Heart right ventricle (tissue), 16 donors: ENCODE measurements at regions not wholly inside any gene's neighbourhood (a gene's known extent, or its start where the extent isn't known, plus 50 kb on each side); places are given as distances from the start of the nearest gene placed in this dataset.

Experiments used
- ATAC-seq, 8 donors: fragments of 200-7000 bp; cut with Tn5 transposase; one replicate each; pipeline ENCODE4 v1.9.1; 2020; ENCODE audit warnings: mild to moderate bottlenecking in 8 of 8, moderate library complexity in 8 of 8, moderate number of reproducible peaks in 1 of 8
- DNase-seq, 2 donors: peaks; one replicate each; pipeline ENCODE4 v3.0.0-alpha.2; 2020
- H3K27ac ChIP-seq, 10 donors: fragments of 200-600 bp; sonication (generic) in 2 of 10; one replicate each; pipeline versions ENCODE4 v1.5.0 to v1.8.0; 2020 to 2022; ENCODE audit warnings: mild to moderate bottlenecking in 3 of 10
- H3K27me3 ChIP-seq, 7 donors: fragments of 200-600 bp; one replicate each; pipeline ENCODE4 v1.8.0; 2021 to 2022; ENCODE audit warnings: mild to moderate bottlenecking in 2 of 7
- H3K36me3 ChIP-seq, 9 donors: fragments of 200-600 bp; sonication (generic) in 1 of 9; one replicate each; pipeline versions ENCODE4 v1.5.0 to v1.8.0; 2020 to 2022; ENCODE audit warnings: mild to moderate bottlenecking in 2 of 9
- H3K4me1 ChIP-seq, 9 donors: fragments of 200-600 bp; sonication (generic) in 1 of 9; one replicate each; pipeline versions ENCODE4 v1.5.0 to v1.8.0; 2020 to 2022; ENCODE audit warnings: mild to moderate bottlenecking in 4 of 9
- H3K4me3 ChIP-seq, 10 donors: fragments of 200-600 bp; sonication (generic) in 2 of 10; one replicate each; pipeline versions ENCODE4 v1.5.0 to v1.8.0; 2020 to 2022; ENCODE audit warnings: mild to moderate bottlenecking in 7 of 10, moderate library complexity in 2 of 10
- H3K9me3 ChIP-seq, 11 donors: fragments of 200-600 bp in 10 of 11; sonication (generic) in 2 of 11; one replicate each; pipeline versions ENCODE4 v1.5.0 to v1.8.0; 2013 to 2022; ENCODE audit warnings: mild to moderate bottlenecking in 2 of 11, control low read depth in 1 of 11, moderate library complexity in 1 of 11
- WGBS, 2 donors: extraction: QIAGEN DNeasy Blood & Tissue Kit; methylation state at CpG; one replicate each; pipeline ENCODE4 v1.1.7; 2013; ENCODE audit warnings: inconsistent platforms in 1 of 2; 5-methylcytosine and 5-hydroxymethylcytosine counted together
- intact Hi-C, 10 donors: fragments of 100-400 bp; cut with DNase I; formaldehyde crosslinking; loops; one replicate each; pipeline versions ENCODE4 v1.11.1 to v1.14.2; 2022
- TF ChIP-seq, protein P1 (sequence below), 9 donors: fragments of 200-600 bp; sonication (generic) in 2 of 9; IDR thresholded peaks; one replicate each; pipeline versions ENCODE4 v1.5.0 to v1.8.0; 2021 to 2022; ENCODE audit warnings: antibody characterized with exemption in 9 of 9, mild to moderate bottlenecking in 5 of 9, moderate library complexity in 1 of 9
- donor health status: Arrhythmogenic right ventricular cardiomyopathy.
- donor health status: ischemic (EF 13 %, LVEDD 7.1; RV severe dilation, severe dysfunction).
- donor health status: healthy with polysubstance abuse.
- donor health status: DM: no; HTN: yes; CAD: no.
- donor health status: DM: no; HTN: no; CAD: no.
- donor health status: ischemic (EF 25% LVEDD 6.9; RV normal size, moderate dysfunction).
- donor health status: ischemic (EF 25% LVEDD 5.7; RV mildly dilated, moderate dysfunction).
- donor health status: healthy.
- donor health status: DM: yes; HTN: yes; CAD: no.
- donor health status: Ischemic cardiomyopathy.
- donor health status: ischemic (EF 35%, LVEDD 5.7; RV mildly dilated, moderate dysfunction).
- donor health status: nonischemic (EF 11% LVEDD 7.7; RV severe dilation, severe dysfunction).
- donor health status: DM: yes; HTN: yes; CAD: no.
- donor health status: PGD.
- donor health status: ischemic (EF 29% LVEDD 5.4; RV normal size, mild dysfunction).
- donor health status: nonischemic (EF 23%, LVEDD 6.1; RV moderate dilation, normal function).

DNA sequence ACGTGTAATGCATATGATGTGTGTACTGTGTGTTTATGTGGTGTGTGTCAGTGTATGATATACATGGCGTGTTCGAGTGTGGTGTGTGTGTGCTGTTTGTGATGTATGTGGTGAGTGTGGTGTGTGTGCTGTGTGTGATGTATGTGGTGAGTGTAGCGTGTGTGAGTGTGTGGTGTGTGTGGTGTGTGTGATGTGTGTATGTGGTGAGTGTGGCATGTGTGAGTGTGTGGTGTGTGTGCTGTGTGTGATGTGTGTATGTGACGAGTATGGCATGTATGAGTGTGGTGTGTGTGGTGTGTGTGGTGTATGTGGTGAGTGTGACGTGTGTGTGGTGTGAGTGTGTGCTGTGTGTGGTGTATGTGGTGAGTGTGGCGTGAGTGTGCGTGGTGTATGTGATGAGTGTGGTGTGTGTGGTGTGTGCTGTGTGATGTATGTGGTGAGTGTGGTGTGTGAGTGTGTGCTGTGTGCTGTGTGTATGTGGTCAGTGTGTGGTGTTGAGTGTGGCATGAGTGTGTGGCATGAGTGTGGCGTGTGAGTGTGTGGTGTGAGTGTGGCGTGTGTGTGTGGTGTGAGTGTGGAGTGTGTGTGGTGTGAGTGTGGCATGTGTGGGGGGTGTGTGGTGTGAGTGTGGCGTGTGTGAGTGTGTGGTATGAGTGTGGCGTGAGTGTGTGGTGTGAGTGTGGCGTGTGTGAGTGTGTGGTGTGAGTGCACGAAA is 56.8 kb upstream of the CKS2 start:
- Histone ChIP-seq H3K4me1 (no peaks in the 10 kb centered on the region), H3K27me3 (no peaks in the 10 kb centered on the region), H3K27ac (no peak overlapping the region), H3K4me3 (no peak overlapping the region), H3K9me3 (peaks cover 0 to 11% (median 0%) of the 10 kb centered on the region in 11 donors), H3K36me3 (no peaks in the 10 kb centered on the region)
- WGBS, 2 donors: 87 to 92% methylated on average over 14 of the region's 14 CpGs
- DNase-seq (no peak), ATAC-seq (no peak)
- TF ChIP-seq, protein P1, sequence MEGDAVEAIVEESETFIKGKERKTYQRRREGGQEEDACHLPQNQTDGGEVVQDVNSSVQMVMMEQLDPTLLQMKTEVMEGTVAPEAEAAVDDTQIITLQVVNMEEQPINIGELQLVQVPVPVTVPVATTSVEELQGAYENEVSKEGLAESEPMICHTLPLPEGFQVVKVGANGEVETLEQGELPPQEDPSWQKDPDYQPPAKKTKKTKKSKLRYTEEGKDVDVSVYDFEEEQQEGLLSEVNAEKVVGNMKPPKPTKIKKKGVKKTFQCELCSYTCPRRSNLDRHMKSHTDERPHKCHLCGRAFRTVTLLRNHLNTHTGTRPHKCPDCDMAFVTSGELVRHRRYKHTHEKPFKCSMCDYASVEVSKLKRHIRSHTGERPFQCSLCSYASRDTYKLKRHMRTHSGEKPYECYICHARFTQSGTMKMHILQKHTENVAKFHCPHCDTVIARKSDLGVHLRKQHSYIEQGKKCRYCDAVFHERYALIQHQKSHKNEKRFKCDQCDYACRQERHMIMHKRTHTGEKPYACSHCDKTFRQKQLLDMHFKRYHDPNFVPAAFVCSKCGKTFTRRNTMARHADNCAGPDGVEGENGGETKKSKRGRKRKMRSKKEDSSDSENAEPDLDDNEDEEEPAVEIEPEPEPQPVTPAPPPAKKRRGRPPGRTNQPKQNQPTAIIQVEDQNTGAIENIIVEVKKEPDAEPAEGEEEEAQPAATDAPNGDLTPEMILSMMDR (IDR thresholded peaks at IDR 0.05): no peak
- intact Hi-C loops: no loop called here

DNA sequence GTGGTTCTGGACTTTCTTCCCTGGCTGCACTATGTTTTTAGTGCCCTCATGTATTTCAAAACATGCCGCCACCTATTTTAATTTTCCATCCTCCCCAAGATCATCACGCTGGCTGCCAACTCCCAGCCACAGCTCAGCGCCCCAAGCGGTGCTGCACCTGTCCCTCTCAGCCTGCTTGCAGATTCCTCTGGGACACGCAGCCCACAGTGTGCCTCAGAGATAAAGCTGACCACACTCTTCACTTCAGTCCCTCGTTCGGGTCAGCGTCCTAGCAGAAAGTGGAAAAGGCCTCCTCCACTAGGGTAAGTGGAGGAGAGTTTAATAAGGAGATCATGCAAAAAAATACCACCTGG is 56.2 kb upstream of the CKS2 start:
- Histone ChIP-seq H3K9me3 (peaks cover 0 to 11% (median 0%) of the 10 kb centered on the region in 11 donors), H3K4me3 (no peak overlapping the region), H3K27ac (no peak overlapping the region), H3K4me1 (no peaks in the 10 kb centered on the region), H3K27me3 (no peaks in the 10 kb centered on the region), H3K36me3 (no peaks in the 10 kb centered on the region)
- TF ChIP-seq, protein P1 (IDR thresholded peaks at IDR 0.05): no peak
- intact Hi-C loops: no loop called here
- 68 to 80% methylated on average over 8 of the region's 8 CpGs for WGBS, 2 donors
- DNase-seq (no peak), ATAC-seq (no peak)

GRCh38 chr9:89256225-89256624 is 54.8 kb upstream of the CKS2 start:
- H3K4me3 ChIP-seq: no peak overlapping the region
- no peak overlapping the region for H3K27ac ChIP-seq
- no peak for ATAC-seq
- intact Hi-C loops: no loop called here
- no peaks in the 10 kb centered on the region for H3K27me3 ChIP-seq
- peaks cover 0 to 11% (median 0%) of the 10 kb centered on the region in 11 donors for H3K9me3 ChIP-seq
- WGBS, 2 donors: 95 to 96% methylated on average over 8 of the region's 8 CpGs
- H3K4me1 ChIP-seq: no peaks in the 10 kb centered on the region
- no peaks in the 10 kb centered on the region for H3K36me3 ChIP-seq
- TF ChIP-seq, protein P1 (IDR thresholded peaks at IDR 0.05): no peak
- DNase-seq: no peak

DNA sequence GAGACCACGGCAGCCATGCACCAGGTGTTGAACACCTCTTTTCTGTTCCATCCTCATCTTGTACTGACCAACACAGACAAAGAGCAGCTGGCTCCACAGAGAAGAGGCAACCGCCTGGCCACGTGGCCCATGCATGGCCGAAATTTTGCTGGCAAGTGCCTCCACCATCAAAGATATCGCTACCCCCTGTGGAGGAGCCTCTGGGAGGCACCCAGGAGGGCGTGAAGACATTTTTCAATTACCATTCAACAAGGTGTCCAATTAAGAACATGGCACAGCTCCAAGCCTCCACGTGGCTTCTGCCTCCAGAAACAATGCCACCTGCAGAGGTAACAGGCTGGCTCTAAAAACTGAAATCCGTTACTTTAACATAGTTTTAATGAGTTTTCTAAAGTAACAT is 54.4 kb upstream of the CKS2 start:
- ATAC-seq (no peak), DNase-seq (no peak)
- H3K4me3 ChIP-seq: no peak overlapping the region
- no peaks in the 10 kb centered on the region for H3K36me3 ChIP-seq
- intact Hi-C loops: no loop called here
- no peaks in the 10 kb centered on the region for H3K27me3 ChIP-seq
- H3K9me3 ChIP-seq: peaks cover 0 to 11% (median 0%) of the 10 kb centered on the region in 11 donors
- no peak overlapping the region for H3K27ac ChIP-seq
- TF ChIP-seq, protein P1 (IDR thresholded peaks at IDR 0.05): no peak
- no peaks in the 10 kb centered on the region for H3K4me1 ChIP-seq
- 83 to 87% methylated on average over 8 of the region's 8 CpGs for WGBS, 2 donors
